Neural cell (in vitro differentiated cells): ENCODE measurements at regions not wholly inside any gene's neighbourhood (a gene's known extent, or its start where the extent isn't known, plus 50 kb on each side); places are given as distances from the start of the nearest gene placed in this dataset.

Experiments
- H2AFZ ChIP-seq: fragments of 200-600, 300-800 bp; sonication (generic), shearing (Covaris generic); 2 replicates; pipeline ENCODE4 v1.6.0; 2014; ENCODE audit warnings: low read depth, mild to moderate bottlenecking, antibody characterized with exemption, low read length, moderate library complexity
- H3F3A ChIP-seq: fragments of 200-600 bp; shearing (Covaris generic); 2 replicates; pipeline ENCODE4 v1.6.1; 2016; ENCODE audit warnings: mild to moderate bottlenecking, moderate library complexity, mixed read lengths, antibody characterized with exemption, low read length; ENCODE audit not compliant: insufficient read depth, poor library complexity, severe bottlenecking
- H3K27ac ChIP-seq: fragments of 200-600, 300-800 bp; sonication (generic), shearing (Covaris generic); 2 replicates; pipeline ENCODE4 v1.5.1; 2014; ENCODE audit warnings: mild to moderate bottlenecking, low read length, moderate library complexity
- H3K27me3 ChIP-seq: fragments of 300-800, 200-600 bp; sonication (generic), shearing (Covaris generic); 2 replicates; pipeline ENCODE4 v1.6.0; 2014; ENCODE audit warnings: mild to moderate bottlenecking, low read depth, low read length, moderate library complexity; ENCODE audit not compliant: insufficient read depth
- H3K36me3 ChIP-seq: fragments of 300-800, 200-600 bp; sonication (generic), shearing (Covaris generic); 2 replicates; pipeline ENCODE4 v1.5.1; 2014; ENCODE audit warnings: mild to moderate bottlenecking, antibody characterized with exemption, low read length, moderate library complexity; ENCODE audit not compliant: insufficient read depth
- H3K4me2 ChIP-seq: fragments of 300-800, 200-600 bp; sonication (generic), shearing (Covaris generic); 2 replicates; pipeline ENCODE4 v1.6.0; 2014; ENCODE audit warnings: mild to moderate bottlenecking, low read length
- H3K4me3 ChIP-seq: fragments of 300-800, 200-600 bp; sonication (generic), shearing (Covaris generic); 2 replicates; pipeline ENCODE4 v1.5.1; 2014; ENCODE audit warnings: mild to moderate bottlenecking, low read length, moderate library complexity
- H3K79me2 ChIP-seq: fragments of 200-600 bp; shearing (Covaris generic); replicated peaks from 2 replicates; pipeline ENCODE4 v1.6.0; 2014; ENCODE audit warnings: mild to moderate bottlenecking, low read length, moderate library complexity; ENCODE audit not compliant: insufficient read depth
- H3K9ac ChIP-seq: fragments of 300-800, 200-600 bp; sonication (generic), shearing (Covaris generic); 2 replicates; pipeline ENCODE4 v1.6.1; 2016; ENCODE audit warnings: mild to moderate bottlenecking, low read length, mixed read lengths
- H3K9me2 ChIP-seq: fragments of 200-600 bp; shearing (Covaris generic); 2 replicates; pipeline ENCODE4 v1.6.1; 2016; ENCODE audit warnings: mild to moderate bottlenecking, low read length, mixed read lengths; ENCODE audit not compliant: insufficient read depth
- H3K9me3 ChIP-seq: fragments of 200-600, 300-800 bp; sonication (generic), shearing (Covaris generic); 2 replicates; pipeline ENCODE4 v1.6.1; 2016; ENCODE audit warnings: mild to moderate bottlenecking, mixed run types, low read length, moderate library complexity, mixed read lengths
- H4K20me1 ChIP-seq: fragments of 200-600 bp; shearing (Covaris generic); 2 replicates; pipeline ENCODE4 v1.6.1; 2016; ENCODE audit warnings: mild to moderate bottlenecking, mixed run types; ENCODE audit not compliant: insufficient read depth
- EP300 ChIP-seq: fragments of 450-650 bp; conservative IDR thresholded peaks from 2 replicates; pipeline ENCODE4 v1.6.1; 2014; ENCODE audit warnings: antibody characterized with exemption, mild to moderate bottlenecking, moderate library complexity; ENCODE audit not compliant: poor library complexity, severe bottlenecking
- EZH2 ChIP-seq: fragments of 200-600, 300-800 bp; shearing (Covaris generic), sonication (generic); IDR thresholded peaks from 2 replicates; pipeline ENCODE4 v1.6.1; 2014; ENCODE audit warnings: antibody characterized with exemption, low read length, borderline replicate concordance, mild to moderate bottlenecking; ENCODE audit not compliant: insufficient read depth, poor library complexity, severe bottlenecking
- MXI1 ChIP-seq: fragments of 450-650 bp; conservative IDR thresholded peaks from 2 replicates; pipeline ENCODE4 v1.6.1; 2014; ENCODE audit warnings: antibody characterized with exemption, mild to moderate bottlenecking; ENCODE audit not compliant: poor library complexity, severe bottlenecking
- POLR2AphosphoS5 ChIP-seq: IDR thresholded peaks from 2 replicates; pipeline ENCODE4 v1.6.1; 2012
- RAD21 ChIP-seq: fragments of 450-650 bp; conservative IDR thresholded peaks from 2 replicates; pipeline ENCODE4 v1.6.1; 2014; ENCODE audit warnings: antibody characterized with exemption, mild to moderate bottlenecking, moderate library complexity
- REST ChIP-seq: IDR thresholded peaks from 2 replicates; pipeline ENCODE4 v1.6.1; 2012; ENCODE audit warnings: borderline replicate concordance
- SMC3 ChIP-seq: fragments of 450-650 bp; conservative IDR thresholded peaks from 2 replicates; pipeline ENCODE4 v1.6.1; 2014; ENCODE audit warnings: antibody characterized with exemption, mild to moderate bottlenecking, moderate library complexity; ENCODE audit not compliant: poor library complexity
- TAF1 ChIP-seq: IDR thresholded peaks from 2 replicates; pipeline ENCODE4 v1.6.1; 2012; ENCODE audit warnings: low read depth
- TF ChIP-seq, protein P1 (sequence below): fragments of 450-650 bp; IDR thresholded peaks from 2 replicates; pipeline ENCODE4 v1.5.1; 2014; ENCODE audit warnings: antibody characterized with exemption, mild to moderate bottlenecking, moderate library complexity; ENCODE audit not compliant: poor library complexity, severe bottlenecking

DNA sequence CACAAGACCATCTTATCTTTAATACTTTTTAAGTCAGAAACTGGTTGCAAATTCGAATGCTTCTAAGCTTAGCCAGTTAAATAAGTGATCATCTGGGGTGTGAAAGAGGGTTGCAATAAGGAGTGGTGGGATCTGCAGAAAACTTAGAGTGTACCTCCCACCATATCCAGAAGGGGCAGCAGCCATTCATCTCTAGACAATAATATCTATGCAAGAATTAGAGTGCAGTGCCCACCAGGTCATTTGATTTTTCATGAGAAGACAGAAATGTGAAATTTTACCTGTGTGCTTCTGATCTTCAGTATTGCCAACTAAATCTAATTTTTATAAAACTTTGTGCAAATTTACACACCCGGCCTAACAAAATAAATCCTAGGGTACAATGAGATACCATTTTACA is 127.2 kb upstream of the SP4 start:
- no peaks in the 10 kb centered on the region for H3K27me3 ChIP-seq
- TF ChIP-seq SMC3 (no peak), POLR2AphosphoS5 (no peak), MXI1 (no peak), REST (no peak), EZH2 (no peak), EP300 (no peak), TAF1 (no peak), RAD21 (no peak)
- TF ChIP-seq, protein P1, sequence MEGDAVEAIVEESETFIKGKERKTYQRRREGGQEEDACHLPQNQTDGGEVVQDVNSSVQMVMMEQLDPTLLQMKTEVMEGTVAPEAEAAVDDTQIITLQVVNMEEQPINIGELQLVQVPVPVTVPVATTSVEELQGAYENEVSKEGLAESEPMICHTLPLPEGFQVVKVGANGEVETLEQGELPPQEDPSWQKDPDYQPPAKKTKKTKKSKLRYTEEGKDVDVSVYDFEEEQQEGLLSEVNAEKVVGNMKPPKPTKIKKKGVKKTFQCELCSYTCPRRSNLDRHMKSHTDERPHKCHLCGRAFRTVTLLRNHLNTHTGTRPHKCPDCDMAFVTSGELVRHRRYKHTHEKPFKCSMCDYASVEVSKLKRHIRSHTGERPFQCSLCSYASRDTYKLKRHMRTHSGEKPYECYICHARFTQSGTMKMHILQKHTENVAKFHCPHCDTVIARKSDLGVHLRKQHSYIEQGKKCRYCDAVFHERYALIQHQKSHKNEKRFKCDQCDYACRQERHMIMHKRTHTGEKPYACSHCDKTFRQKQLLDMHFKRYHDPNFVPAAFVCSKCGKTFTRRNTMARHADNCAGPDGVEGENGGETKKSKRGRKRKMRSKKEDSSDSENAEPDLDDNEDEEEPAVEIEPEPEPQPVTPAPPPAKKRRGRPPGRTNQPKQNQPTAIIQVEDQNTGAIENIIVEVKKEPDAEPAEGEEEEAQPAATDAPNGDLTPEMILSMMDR, result no peak
- H3K9me3 ChIP-seq, result no peaks in the 10 kb centered on the region
- no peak overlapping the region for H3K4me3 ChIP-seq
- no peaks in the 10 kb centered on the region for H3K36me3 ChIP-seq
- no peak overlapping the region for H3K9ac ChIP-seq
- no peaks in the 10 kb centered on the region for H3K9me2 ChIP-seq
- no peaks in the 10 kb centered on the region for H3K79me2 ChIP-seq
- no peak overlapping the region for H2AFZ ChIP-seq
- H3K27ac ChIP-seq, result no peak overlapping the region
- no peak overlapping the region for H3K4me2 ChIP-seq
- H3F3A ChIP-seq, result no peaks in the 10 kb centered on the region
- no peaks in the 10 kb centered on the region for H4K20me1 ChIP-seq

DNA sequence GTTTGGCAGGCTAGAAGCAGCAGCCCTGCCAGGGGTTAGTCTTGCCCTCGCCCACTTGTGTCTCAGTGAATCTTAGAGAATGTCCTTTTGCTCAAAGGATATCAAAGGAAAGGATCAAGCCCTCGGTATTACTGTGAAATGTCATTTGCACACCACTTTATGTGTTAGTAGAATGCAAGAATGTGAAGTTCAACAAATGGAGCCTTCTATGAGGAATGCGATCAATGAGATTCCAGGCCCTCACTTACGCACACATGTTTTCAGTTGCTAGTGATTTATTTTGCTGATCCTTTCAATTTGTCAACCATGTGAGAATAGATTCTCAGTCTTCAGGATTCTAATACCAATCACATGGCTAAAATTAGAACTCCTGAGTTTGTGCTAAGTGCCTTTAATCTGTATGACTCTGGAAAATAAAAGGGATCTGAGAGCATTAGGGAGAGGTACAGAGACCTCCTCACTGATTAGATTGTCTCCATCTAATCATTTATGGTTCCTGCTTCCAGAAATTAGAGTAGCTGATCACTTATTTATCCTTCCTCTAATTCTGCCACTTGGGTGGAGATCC is 123.0 kb upstream of the SP4 start:
- peaks cover 5% of the 10 kb centered on the region for H3K9me3 ChIP-seq
- no peaks in the 10 kb centered on the region for H3K27me3 ChIP-seq
- no peak overlapping the region for H3K4me3 ChIP-seq
- TF ChIP-seq EP300 (no peak), MXI1 (no peak), POLR2AphosphoS5 (no peak), EZH2 (no peak), TAF1 (no peak), RAD21 (no peak)
- TF ChIP-seq, protein P1, result no peak
- no peaks in the 10 kb centered on the region for H3K36me3 ChIP-seq
- no peak overlapping the region for H3K9ac ChIP-seq
- H3K27ac ChIP-seq, result no peak overlapping the region
- no peaks in the 10 kb centered on the region for H4K20me1 ChIP-seq
- no peaks in the 10 kb centered on the region for H3F3A ChIP-seq
- H3K4me2 ChIP-seq, result no peak overlapping the region
- H3K79me2 ChIP-seq, result no peaks in the 10 kb centered on the region
- no peak overlapping the region for H2AFZ ChIP-seq
- H3K9me2 ChIP-seq, result no peaks in the 10 kb centered on the region
